ENCODE measurements at regions not wholly inside any gene's neighbourhood (a gene's known extent, or its start where the extent isn't known, plus 50 kb on each side); places are given as distances from the start of the nearest gene placed in this dataset.

DNA sequence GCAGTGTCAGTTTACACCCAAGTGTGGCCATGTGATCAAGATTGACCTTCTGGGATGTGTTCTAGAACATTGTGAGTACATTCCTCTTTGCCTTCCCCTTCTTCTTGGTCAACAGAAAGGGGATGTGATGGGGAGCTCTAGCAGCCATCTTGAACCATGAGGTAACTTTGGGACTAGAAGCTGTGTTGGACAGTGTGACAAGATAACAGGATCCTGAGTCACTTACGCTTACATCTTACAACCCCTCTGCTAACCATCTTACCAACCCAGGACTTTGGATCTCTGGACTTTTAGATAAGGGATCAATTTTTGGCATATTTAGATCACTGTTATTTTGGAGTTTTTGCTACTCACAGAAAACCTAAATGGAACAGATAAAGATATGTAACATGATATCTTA is 625.6 kb downstream of the BCOR start:
- no peak overlapping the region for H3K27ac ChIP-seq
- no peaks in the 10 kb centered on the region for H3K27me3 ChIP-seq
- no peaks in the 10 kb centered on the region for H3K36me3 ChIP-seq (replicated peaks in 1 of 2; ENCODE audit: insufficient read depth in 1 of 2, low read depth in 2 of 2)
- ATAC-seq (no peak), DNase-seq (no peak)
- no peak for TF ChIP-seq POLR2A (IDR thresholded peaks at IDR 0.05)
- TF ChIP-seq, protein P1, sequence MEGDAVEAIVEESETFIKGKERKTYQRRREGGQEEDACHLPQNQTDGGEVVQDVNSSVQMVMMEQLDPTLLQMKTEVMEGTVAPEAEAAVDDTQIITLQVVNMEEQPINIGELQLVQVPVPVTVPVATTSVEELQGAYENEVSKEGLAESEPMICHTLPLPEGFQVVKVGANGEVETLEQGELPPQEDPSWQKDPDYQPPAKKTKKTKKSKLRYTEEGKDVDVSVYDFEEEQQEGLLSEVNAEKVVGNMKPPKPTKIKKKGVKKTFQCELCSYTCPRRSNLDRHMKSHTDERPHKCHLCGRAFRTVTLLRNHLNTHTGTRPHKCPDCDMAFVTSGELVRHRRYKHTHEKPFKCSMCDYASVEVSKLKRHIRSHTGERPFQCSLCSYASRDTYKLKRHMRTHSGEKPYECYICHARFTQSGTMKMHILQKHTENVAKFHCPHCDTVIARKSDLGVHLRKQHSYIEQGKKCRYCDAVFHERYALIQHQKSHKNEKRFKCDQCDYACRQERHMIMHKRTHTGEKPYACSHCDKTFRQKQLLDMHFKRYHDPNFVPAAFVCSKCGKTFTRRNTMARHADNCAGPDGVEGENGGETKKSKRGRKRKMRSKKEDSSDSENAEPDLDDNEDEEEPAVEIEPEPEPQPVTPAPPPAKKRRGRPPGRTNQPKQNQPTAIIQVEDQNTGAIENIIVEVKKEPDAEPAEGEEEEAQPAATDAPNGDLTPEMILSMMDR (IDR thresholded peaks at IDR 0.05), result no peak
- H3K4me3 ChIP-seq, result no peak overlapping the region
- H3K9me3 ChIP-seq, result no peaks in the 10 kb centered on the region
- 86 to 100% methylated on average over 1 of the region's 1 CpG for WGBS, 2 donors
- intact Hi-C loops (cut with DNase I), result no loop called here
- H3K4me1 ChIP-seq, result no peaks in the 10 kb centered on the region

DNA sequence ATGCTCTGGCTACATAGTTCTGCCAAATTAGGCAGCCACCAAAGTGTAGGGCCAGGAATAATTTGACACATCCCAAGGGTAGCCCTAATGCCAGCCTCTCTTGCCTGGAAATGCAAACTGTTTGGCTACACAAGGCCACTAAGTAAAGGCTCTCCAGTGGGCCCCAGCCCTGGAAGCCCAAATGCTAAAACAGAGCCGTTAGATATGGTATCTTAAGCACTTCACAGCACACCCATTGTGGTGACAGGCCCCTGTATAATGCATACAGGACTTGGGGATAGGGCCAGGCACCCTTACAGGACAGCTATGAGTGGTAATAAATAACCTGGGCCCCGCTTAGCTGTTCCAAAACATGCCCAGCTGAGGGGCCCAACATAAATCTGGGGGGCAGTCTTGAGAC is 623.9 kb downstream of the BCOR start:
- ATAC-seq, result no peak
- no peak overlapping the region for H3K27ac ChIP-seq
- H3K4me3 ChIP-seq, result no peak overlapping the region
- no peak for TF ChIP-seq POLR2A (IDR thresholded peaks at IDR 0.05)
- TF ChIP-seq, protein P1 (IDR thresholded peaks at IDR 0.05), result no peak
- intact Hi-C loops (cut with DNase I), result no loop called here
- no peaks in the 10 kb centered on the region for H3K4me1 ChIP-seq
- no peaks in the 10 kb centered on the region for H3K36me3 ChIP-seq (replicated peaks in 1 of 2; ENCODE audit: insufficient read depth in 1 of 2, low read depth in 2 of 2)
- H3K9me3 ChIP-seq, result no peaks in the 10 kb centered on the region
- H3K27me3 ChIP-seq, result no peaks in the 10 kb centered on the region
- 69% methylated on average over 2 of the region's 2 CpGs; no CpG with 5 or more reads in 1 of the 2 donors for WGBS, 2 donors
- no peak for DNase-seq

DNA sequence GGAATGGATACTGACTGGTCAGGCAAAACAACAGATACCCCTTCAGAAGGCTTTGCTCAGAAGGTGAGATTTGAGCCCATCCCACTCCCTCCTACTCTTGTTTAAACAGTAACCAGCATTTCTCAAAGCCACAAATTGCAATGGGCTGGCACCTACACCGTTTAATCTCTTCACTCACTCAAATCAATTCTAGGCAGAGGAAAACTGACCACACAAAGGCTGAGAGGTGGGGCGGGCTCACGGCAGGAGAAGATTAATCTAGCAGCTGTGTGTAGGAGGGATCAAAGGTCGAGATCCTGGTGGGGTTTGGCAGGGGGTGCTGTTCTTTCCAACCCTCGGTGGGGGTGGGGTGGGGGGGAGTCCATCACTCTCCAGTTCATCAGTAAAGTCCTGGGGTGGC is 622.4 kb downstream of the BCOR start:
- no peaks in the 10 kb centered on the region for H3K9me3 ChIP-seq
- ATAC-seq (no peak), DNase-seq (no peak)
- no peaks in the 10 kb centered on the region for H3K4me1 ChIP-seq
- TF ChIP-seq POLR2A (IDR thresholded peaks at IDR 0.05), result no peak
- TF ChIP-seq, protein P1 (IDR thresholded peaks at IDR 0.05), result no peak
- WGBS, 2 donors, result 12 to 16% methylated on average over 5 of the region's 5 CpGs
- no peaks in the 10 kb centered on the region for H3K27me3 ChIP-seq
- intact Hi-C loops (cut with DNase I), result no loop called here
- H3K4me3 ChIP-seq, result no peak overlapping the region
- H3K27ac ChIP-seq, result no peak overlapping the region
- no peaks in the 10 kb centered on the region for H3K36me3 ChIP-seq (replicated peaks in 1 of 2; ENCODE audit: insufficient read depth in 1 of 2, low read depth in 2 of 2)

DNA sequence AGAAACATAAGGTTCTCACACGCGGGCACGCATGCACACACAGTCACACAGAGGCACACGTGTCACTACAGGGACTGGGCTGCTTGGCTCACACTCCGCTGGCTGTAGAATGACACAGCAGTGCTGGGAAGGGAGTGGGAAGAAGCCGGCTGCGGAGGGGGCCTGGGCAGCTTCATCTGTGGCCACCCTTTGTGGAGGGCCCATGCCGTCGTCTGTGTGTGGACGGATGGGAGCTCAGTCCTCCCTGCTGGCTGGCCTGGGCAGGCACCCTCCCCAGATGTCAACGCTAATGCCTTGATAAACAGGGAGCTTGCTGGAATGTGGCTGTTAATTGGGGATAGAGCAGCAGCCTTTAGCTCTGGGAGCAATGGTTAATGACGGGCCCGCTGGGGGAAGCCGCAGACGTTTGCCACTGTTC is 621.1 kb downstream of the BCOR start:
- no peaks in the 10 kb centered on the region for H3K27me3 ChIP-seq
- H3K27ac ChIP-seq, result no peak overlapping the region
- 68 to 69% methylated on average over 10 to 11 of the region's 15 CpGs for WGBS, 2 donors
- H3K4me3 ChIP-seq, result no peak overlapping the region
- no peaks in the 10 kb centered on the region for H3K4me1 ChIP-seq
- no peaks in the 10 kb centered on the region for H3K36me3 ChIP-seq (replicated peaks in 1 of 2; ENCODE audit: insufficient read depth in 1 of 2, low read depth in 2 of 2)
- intact Hi-C loops (cut with DNase I), result no loop called here
- TF ChIP-seq, protein P1 (IDR thresholded peaks at IDR 0.05), result no peak
- no peak for TF ChIP-seq POLR2A (IDR thresholded peaks at IDR 0.05)
- DNase-seq (no peak), ATAC-seq (no peak)
- no peaks in the 10 kb centered on the region for H3K9me3 ChIP-seq

DNA sequence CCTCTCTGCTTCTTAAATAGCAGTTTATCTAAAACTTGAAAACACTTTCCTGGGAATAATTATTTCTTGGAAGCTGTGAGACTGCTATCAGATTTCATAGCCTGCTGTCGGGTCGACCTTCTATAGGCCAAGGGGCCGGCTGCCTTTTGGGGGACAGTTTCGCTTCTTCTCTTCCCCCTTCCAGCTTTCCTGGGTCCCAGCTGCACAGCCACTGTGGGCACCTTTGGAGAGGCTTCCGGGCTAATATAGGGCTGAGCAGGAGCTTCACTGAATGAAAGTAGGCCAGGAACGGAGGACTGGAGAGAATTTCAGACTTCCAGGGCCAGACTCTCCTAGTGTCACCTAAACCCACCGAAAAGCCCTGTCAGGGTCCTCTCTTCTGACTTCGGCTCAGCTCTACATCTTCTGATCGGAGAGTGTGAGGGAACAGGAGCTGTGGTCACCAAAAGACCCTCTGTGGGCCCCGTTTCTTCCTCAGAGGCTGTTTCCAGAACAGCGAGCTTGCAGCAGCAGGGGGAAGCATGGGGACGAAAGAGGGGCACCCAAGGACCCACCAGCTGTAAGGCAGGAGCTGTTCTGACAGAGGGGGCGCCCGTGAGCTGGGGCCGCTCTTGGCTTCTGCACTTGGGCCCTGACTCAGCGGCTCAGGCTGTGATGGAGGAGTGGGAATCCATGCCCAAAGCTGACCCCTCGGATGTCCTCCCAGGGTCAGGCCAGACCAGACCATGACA is 620.6 kb downstream of the BCOR start:
- no peak for ATAC-seq
- intact Hi-C loops (cut with DNase I), result no loop called here
- WGBS, 2 donors, result 72 to 73% methylated on average over 6 to 14 of the region's 17 CpGs
- Histone ChIP-seq H3K4me3 (no peak overlapping the region), H3K4me1 (no peaks in the 10 kb centered on the region), H3K27me3 (no peaks in the 10 kb centered on the region), H3K36me3 (replicated peaks in 1 of 2; ENCODE audit: insufficient read depth in 1 of 2, low read depth in 2 of 2) (no peaks in the 10 kb centered on the region), H3K27ac (no peak overlapping the region), H3K9me3 (no peaks in the 10 kb centered on the region)
- no peak for DNase-seq
- no peak for TF ChIP-seq POLR2A (IDR thresholded peaks at IDR 0.05)
- TF ChIP-seq, protein P1 (IDR thresholded peaks at IDR 0.05), result no peak

All from body of pancreas (tissue), 4 donors.